ENCODE measurements at regions not wholly inside any gene's neighbourhood (a gene's known extent, or its start where the extent isn't known, plus 50 kb on each side); places are given as distances from the start of the nearest gene placed in this dataset.

DNA sequence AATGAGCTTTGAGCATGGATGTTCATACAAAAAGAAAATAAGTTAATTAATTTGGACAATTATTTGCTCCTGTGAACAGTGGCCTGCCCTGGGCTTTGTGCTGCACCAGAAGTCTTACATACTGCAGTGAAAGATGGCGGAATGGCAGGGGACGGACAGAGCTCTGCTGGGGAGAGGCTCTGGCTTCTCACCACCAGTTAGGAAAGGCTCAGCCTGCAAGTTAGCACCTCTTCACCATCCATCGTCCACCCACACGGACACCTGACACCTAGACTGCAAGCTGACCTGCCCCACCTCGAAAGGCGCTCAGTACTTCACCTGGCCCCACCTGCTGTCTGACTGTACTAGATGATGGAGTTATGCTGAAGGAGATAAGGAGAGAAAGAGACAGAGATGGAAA lies 203.9 kb upstream of the IRS2 start:
- DNase-seq (ENCODE audit: low spot score), result no peak
- Histone ChIP-seq H3K4me1 (ENCODE audit: insufficient read depth, poor library complexity, severe bottlenecking) (peaks cover 4% of the 10 kb centered on the region), H3K27me3 (ENCODE audit: insufficient read depth, poor library complexity, severe bottlenecking) (no peaks in the 10 kb centered on the region), H3K4me3 (ENCODE audit: severe bottlenecking) (no peak overlapping the region), H3K36me3 (ENCODE audit: low read depth) (no peaks in the 10 kb centered on the region), H3K9me3 (ENCODE audit: severe bottlenecking) (no peaks in the 10 kb centered on the region), H3K27ac (ENCODE audit: poor library complexity, severe bottlenecking) (no peak overlapping the region)
- TF ChIP-seq, protein P1, sequence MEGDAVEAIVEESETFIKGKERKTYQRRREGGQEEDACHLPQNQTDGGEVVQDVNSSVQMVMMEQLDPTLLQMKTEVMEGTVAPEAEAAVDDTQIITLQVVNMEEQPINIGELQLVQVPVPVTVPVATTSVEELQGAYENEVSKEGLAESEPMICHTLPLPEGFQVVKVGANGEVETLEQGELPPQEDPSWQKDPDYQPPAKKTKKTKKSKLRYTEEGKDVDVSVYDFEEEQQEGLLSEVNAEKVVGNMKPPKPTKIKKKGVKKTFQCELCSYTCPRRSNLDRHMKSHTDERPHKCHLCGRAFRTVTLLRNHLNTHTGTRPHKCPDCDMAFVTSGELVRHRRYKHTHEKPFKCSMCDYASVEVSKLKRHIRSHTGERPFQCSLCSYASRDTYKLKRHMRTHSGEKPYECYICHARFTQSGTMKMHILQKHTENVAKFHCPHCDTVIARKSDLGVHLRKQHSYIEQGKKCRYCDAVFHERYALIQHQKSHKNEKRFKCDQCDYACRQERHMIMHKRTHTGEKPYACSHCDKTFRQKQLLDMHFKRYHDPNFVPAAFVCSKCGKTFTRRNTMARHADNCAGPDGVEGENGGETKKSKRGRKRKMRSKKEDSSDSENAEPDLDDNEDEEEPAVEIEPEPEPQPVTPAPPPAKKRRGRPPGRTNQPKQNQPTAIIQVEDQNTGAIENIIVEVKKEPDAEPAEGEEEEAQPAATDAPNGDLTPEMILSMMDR (IDR thresholded peaks at IDR 0.05; ENCODE audit: poor library complexity, severe bottlenecking), result no peak
- ATAC-seq (ENCODE audit: low read depth), result no peak

DNA sequence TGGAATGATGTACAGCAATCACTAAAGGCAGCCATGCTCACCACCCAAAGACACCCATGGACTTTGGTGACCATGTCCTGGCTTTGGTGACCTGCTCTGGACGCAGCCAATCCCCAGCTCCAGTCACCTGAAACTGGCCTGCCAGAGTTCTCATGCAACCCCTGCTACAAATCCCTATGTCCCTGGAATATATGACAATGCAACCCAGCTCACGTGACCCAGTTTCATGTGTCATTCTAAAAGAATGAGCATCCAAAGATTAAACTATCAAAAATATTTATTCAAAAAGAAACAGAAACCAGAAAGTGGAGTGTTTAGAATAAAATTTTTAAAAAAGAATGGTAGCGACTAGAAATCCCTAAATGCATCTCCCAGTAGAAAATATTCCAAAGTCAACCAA lies 203.3 kb upstream of the IRS2 start:
- H3K27me3 ChIP-seq (ENCODE audit: insufficient read depth, poor library complexity, severe bottlenecking), result no peaks in the 10 kb centered on the region
- H3K36me3 ChIP-seq (ENCODE audit: low read depth), result no peaks in the 10 kb centered on the region
- no peak for ATAC-seq (ENCODE audit: low read depth)
- H3K9me3 ChIP-seq (ENCODE audit: severe bottlenecking), result no peaks in the 10 kb centered on the region
- H3K27ac ChIP-seq (ENCODE audit: poor library complexity, severe bottlenecking), result no peak overlapping the region
- H3K4me3 ChIP-seq (ENCODE audit: severe bottlenecking), result no peak overlapping the region
- TF ChIP-seq, protein P1 (IDR thresholded peaks at IDR 0.05; ENCODE audit: poor library complexity, severe bottlenecking), result no peak
- H3K4me1 ChIP-seq (ENCODE audit: insufficient read depth, poor library complexity, severe bottlenecking), result peaks cover 4% of the 10 kb centered on the region
- DNase-seq (ENCODE audit: low spot score), result no peak

DNA sequence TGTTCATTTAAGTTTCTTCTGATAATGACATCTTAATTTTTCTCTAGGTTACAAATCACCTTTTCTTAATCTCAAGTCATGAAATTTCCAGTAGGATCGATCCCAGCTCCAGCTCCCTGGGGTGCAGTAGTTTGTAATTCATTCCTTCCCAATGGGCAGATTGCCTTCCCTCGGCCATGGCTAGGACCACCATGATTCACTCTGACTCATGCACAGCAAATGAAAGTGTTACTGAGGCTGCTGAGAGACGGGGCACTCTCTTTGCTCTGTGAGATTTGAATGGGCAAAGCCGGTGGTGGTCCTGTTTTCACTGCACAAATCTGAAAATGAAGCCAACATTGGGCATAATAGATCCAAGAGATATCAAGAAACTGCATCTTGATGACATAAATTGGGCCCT lies 202.8 kb upstream of the IRS2 start:
- peaks cover 4% of the 10 kb centered on the region for H3K4me1 ChIP-seq (ENCODE audit: insufficient read depth, poor library complexity, severe bottlenecking)
- TF ChIP-seq, protein P1 (IDR thresholded peaks at IDR 0.05; ENCODE audit: poor library complexity, severe bottlenecking), result no peak
- H3K9me3 ChIP-seq (ENCODE audit: severe bottlenecking), result no peaks in the 10 kb centered on the region
- H3K27me3 ChIP-seq (ENCODE audit: insufficient read depth, poor library complexity, severe bottlenecking), result no peaks in the 10 kb centered on the region
- H3K4me3 ChIP-seq (ENCODE audit: severe bottlenecking), result no peak overlapping the region
- no peaks in the 10 kb centered on the region for H3K36me3 ChIP-seq (ENCODE audit: low read depth)
- no peak for ATAC-seq (ENCODE audit: low read depth)
- DNase-seq (ENCODE audit: low spot score), result no peak
- no peak overlapping the region for H3K27ac ChIP-seq (ENCODE audit: poor library complexity, severe bottlenecking)

DNA sequence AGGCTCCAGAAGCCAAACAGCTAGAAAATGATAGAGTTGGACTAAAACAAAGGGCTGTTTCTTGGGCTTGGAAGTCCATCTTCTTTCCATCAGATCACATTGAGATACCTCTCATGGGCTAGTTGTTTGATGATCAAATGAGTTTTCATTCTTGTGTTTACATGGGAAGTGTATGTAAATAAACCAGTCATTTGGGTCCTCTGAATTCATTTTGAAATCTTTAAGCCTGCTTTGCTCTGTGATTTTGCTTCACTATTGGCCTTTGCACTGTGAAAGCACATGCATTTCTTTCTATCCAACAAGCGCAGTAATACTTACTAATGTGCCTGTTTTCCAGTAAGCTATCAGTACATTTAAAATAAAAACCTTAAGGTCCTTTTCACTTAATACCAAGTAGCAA lies 200.5 kb upstream of the IRS2 start:
- TF ChIP-seq, protein P1 (IDR thresholded peaks at IDR 0.05; ENCODE audit: poor library complexity, severe bottlenecking), result no peak
- no peaks in the 10 kb centered on the region for H3K27me3 ChIP-seq (ENCODE audit: insufficient read depth, poor library complexity, severe bottlenecking)
- no peaks in the 10 kb centered on the region for H3K36me3 ChIP-seq (ENCODE audit: low read depth)
- H3K4me1 ChIP-seq (ENCODE audit: insufficient read depth, poor library complexity, severe bottlenecking), result peaks cover 4% of the 10 kb centered on the region
- H3K4me3 ChIP-seq (ENCODE audit: severe bottlenecking), result no peak overlapping the region
- no peak for ATAC-seq (ENCODE audit: low read depth)
- no peak for DNase-seq (ENCODE audit: low spot score)
- no peak overlapping the region for H3K27ac ChIP-seq (ENCODE audit: poor library complexity, severe bottlenecking)
- H3K9me3 ChIP-seq (ENCODE audit: severe bottlenecking), result no peaks in the 10 kb centered on the region

DNA sequence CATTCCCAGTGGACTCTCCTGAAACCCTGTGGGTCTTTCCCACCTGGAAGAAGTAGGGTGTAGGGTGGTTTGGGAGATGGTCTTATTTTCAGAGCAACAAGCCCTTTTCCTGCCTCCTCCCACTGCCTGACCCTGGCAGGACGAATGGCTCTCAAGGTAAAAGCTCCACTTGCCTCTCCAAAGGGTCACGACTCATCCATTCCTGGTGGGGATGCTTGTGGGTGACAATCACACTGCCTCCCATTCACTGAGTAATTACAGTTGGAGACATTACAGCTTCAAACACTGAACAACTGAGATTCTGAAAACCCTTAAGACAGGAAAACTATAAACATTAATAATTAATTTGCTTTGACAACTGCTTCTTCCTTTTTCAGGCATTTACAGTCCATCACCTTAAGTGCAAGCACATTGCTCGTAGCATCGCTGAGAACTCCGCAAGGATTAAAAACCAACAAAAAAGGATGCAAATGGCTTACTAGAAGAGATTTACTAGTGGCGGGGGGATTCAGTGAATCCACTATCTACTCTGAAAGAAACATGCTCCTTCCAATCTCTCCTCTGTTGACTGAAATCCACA lies 199.6 kb upstream of the IRS2 start:
- Histone ChIP-seq H3K27me3 (ENCODE audit: insufficient read depth, poor library complexity, severe bottlenecking) (no peaks in the 10 kb centered on the region), H3K36me3 (ENCODE audit: low read depth) (no peaks in the 10 kb centered on the region), H3K4me3 (ENCODE audit: severe bottlenecking) (no peak overlapping the region), H3K4me1 (ENCODE audit: insufficient read depth, poor library complexity, severe bottlenecking) (peaks cover 4% of the 10 kb centered on the region), H3K9me3 (ENCODE audit: severe bottlenecking) (no peaks in the 10 kb centered on the region), H3K27ac (ENCODE audit: poor library complexity, severe bottlenecking) (no peak overlapping the region)
- no peak for DNase-seq (ENCODE audit: low spot score)
- ATAC-seq (ENCODE audit: low read depth), result no peak
- TF ChIP-seq, protein P1 (IDR thresholded peaks at IDR 0.05; ENCODE audit: poor library complexity, severe bottlenecking), result no peak

Measured in RWPE2 (cell line).